ENCODE measurements at regions not wholly inside any gene's neighbourhood (a gene's known extent, or its start where the extent isn't known, plus 50 kb on each side); places are given as distances from the start of the nearest gene placed in this dataset.

GRCh38 chr13:44026194-44026593 lies 146.5 kb downstream of the LACC1 start:
- TF ChIP-seq CTCF (IDR thresholded peaks at IDR 0.05) (no peak), POLR2A (IDR thresholded peaks at IDR 0.05) (no peak)

Measured in suprapubic skin (tissue), 3 donors.